ENCODE measurements at regions not wholly inside any gene's neighbourhood (a gene's known extent, or its start where the extent isn't known, plus 50 kb on each side); places are given as distances from the start of the nearest gene placed in this dataset.

- no peaks in the 10 kb centered on the region for H3K27me3 ChIP-seq
- intact Hi-C loops (cut with DNase I), result no loop called here
- H3K27ac ChIP-seq, result no peak overlapping the region
- H3K4me1 ChIP-seq (ENCODE audit: insufficient read depth), result no peaks in the 10 kb centered on the region
- no peak for DNase-seq
- H3K36me3 ChIP-seq, result no peaks in the 10 kb centered on the region
- no peaks in the 10 kb centered on the region for H3K9me3 ChIP-seq
- no peak for TF ChIP-seq POLR2A (IDR thresholded peaks at IDR 0.05)
- TF ChIP-seq CTCF (IDR thresholded peaks at IDR 0.05), result no peak
- no peak for TF ChIP-seq EP300 (IDR thresholded peaks at IDR 0.05)
- WGBS, 3 donors, result 83 to 87% (median 85%) methylated on average over 2 of the region's 2 CpGs
- no peak overlapping the region for H3K4me3 ChIP-seq
These were observed 667.4 kb downstream of the ROBO2 start for GRCh38 chr3:77707281-77707680.

GRCh38 chr3:77709155-77709554, 669.3 kb downstream of the ROBO2 start:
- intact Hi-C loops (cut with DNase I), result no loop called here
- H3K27me3 ChIP-seq, result no peaks in the 10 kb centered on the region
- TF ChIP-seq EP300 (IDR thresholded peaks at IDR 0.05) (no peak), CTCF (IDR thresholded peaks at IDR 0.05) (no peak), POLR2A (IDR thresholded peaks at IDR 0.05) (no peak)
- no peak overlapping the region for H3K27ac ChIP-seq
- no peaks in the 10 kb centered on the region for H3K9me3 ChIP-seq
- no peak overlapping the region for H3K4me3 ChIP-seq
- H3K36me3 ChIP-seq, result no peaks in the 10 kb centered on the region
- H3K4me1 ChIP-seq (ENCODE audit: insufficient read depth), result no peaks in the 10 kb centered on the region
- 62 to 80% (median 68%) methylated on average over 2 of the region's 2 CpGs for WGBS, 3 donors
- DNase-seq, result no peak

- intact Hi-C loops (cut with DNase I), result no loop called here
- no peak overlapping the region for H3K4me3 ChIP-seq
- H3K4me1 ChIP-seq (ENCODE audit: insufficient read depth), result no peaks in the 10 kb centered on the region
- H3K27me3 ChIP-seq, result no peaks in the 10 kb centered on the region
- no peak for TF ChIP-seq POLR2A (IDR thresholded peaks at IDR 0.05)
- no peak for TF ChIP-seq EP300 (IDR thresholded peaks at IDR 0.05)
- TF ChIP-seq CTCF (IDR thresholded peaks at IDR 0.05), result no peak
- H3K27ac ChIP-seq, result no peak overlapping the region
- 67 to 81% (median 75%) methylated on average over 2 of the region's 2 CpGs for WGBS, 3 donors
- no peaks in the 10 kb centered on the region for H3K9me3 ChIP-seq
- DNase-seq, result no peak
- no peaks in the 10 kb centered on the region for H3K36me3 ChIP-seq
These were observed 678.4 kb downstream of the ROBO2 start for GRCh38 chr3:77718311-77718710.

GRCh38 chr3:77720460-77720971, 680.6 kb downstream of the ROBO2 start:
- H3K9me3 ChIP-seq, result no peaks in the 10 kb centered on the region
- H3K4me1 ChIP-seq (ENCODE audit: insufficient read depth), result no peaks in the 10 kb centered on the region
- intact Hi-C loops (cut with DNase I), result no loop called here
- H3K36me3 ChIP-seq, result no peaks in the 10 kb centered on the region
- H3K27ac ChIP-seq, result no peak overlapping the region
- no peak for DNase-seq
- H3K27me3 ChIP-seq, result no peaks in the 10 kb centered on the region
- TF ChIP-seq EP300 (IDR thresholded peaks at IDR 0.05), result no peak
- no peak for TF ChIP-seq POLR2A (IDR thresholded peaks at IDR 0.05)
- TF ChIP-seq CTCF (IDR thresholded peaks at IDR 0.05), result no peak
- H3K4me3 ChIP-seq, result no peak overlapping the region

- 2 to 4% (median 3%) methylated on average over 1 of the region's 1 CpG for WGBS, 3 donors
- intact Hi-C loops (cut with DNase I), result no loop called here
- no peaks in the 10 kb centered on the region for H3K36me3 ChIP-seq
These were observed 686.6 kb downstream of the ROBO2 start for GRCh38 chr3:77726517-77726916.

More at GRCh38 chr3:77726517-77726916, 686.6 kb downstream of the ROBO2 start:
- TF ChIP-seq POLR2A (IDR thresholded peaks at IDR 0.05) (no peak), EP300 (IDR thresholded peaks at IDR 0.05) (no peak), CTCF (IDR thresholded peaks at IDR 0.05) (no peak)
- no peak for DNase-seq
- Histone ChIP-seq H3K4me3 (no peak overlapping the region), H3K4me1 (ENCODE audit: insufficient read depth) (no peaks in the 10 kb centered on the region), H3K27ac (no peak overlapping the region), H3K27me3 (no peaks in the 10 kb centered on the region), H3K9me3 (no peaks in the 10 kb centered on the region)
